ENCODE measurements at regions not wholly inside any gene's neighbourhood (a gene's known extent, or its start where the extent isn't known, plus 50 kb on each side); places are given as distances from the start of the nearest gene placed in this dataset.

GRCh38 chr4:79588679-79589078 lies 180.7 kb upstream of the GK2 start:
- TF ChIP-seq EZH2 (IDR thresholded peaks at IDR 0.05; ENCODE audit: borderline replicate concordance, low read depth, low read length, severe bottlenecking) (no peak), CTCF (IDR thresholded peaks at IDR 0.05; ENCODE audit: borderline replicate concordance, extremely low read depth, low read length, poor library complexity, severe bottlenecking) (no peak)
